Progenitor cell of endocrine pancreas (in vitro differentiated cells): ENCODE measurements at regions not wholly inside any gene's neighbourhood (a gene's known extent, or its start where the extent isn't known, plus 50 kb on each side); places are given as distances from the start of the nearest gene placed in this dataset.
"Not testable (repeated sequence)": the region's sequence is repeated elsewhere in the genome, so short reads cannot be mapped to it uniquely, and the experiment has no call there.

ENCODE experiments used
- DNase-seq: peaks from one replicate; pipeline ENCODE4 v3.0.0; 2021; ENCODE audit warnings: low spot score; ENCODE audit not compliant: unreplicated experiment
- H3K27ac Mint-ChIP-seq: 2 replicates; pipeline ENCODE4 v1.8.0; 2021; ENCODE audit warnings: mild to moderate bottlenecking, moderate library complexity, mixed read lengths
- H3K27me3 Mint-ChIP-seq: 2 replicates; pipeline ENCODE4 v1.8.0; 2021; ENCODE audit warnings: mixed read lengths
- H3K36me3 Mint-ChIP-seq: 2 replicates; pipeline ENCODE4 v1.8.0; 2022; ENCODE audit warnings: mixed read lengths; ENCODE audit not compliant: insufficient read depth
- H3K4me1 Mint-ChIP-seq: 2 replicates; pipeline ENCODE4 v1.8.0; 2021; ENCODE audit warnings: low read depth, mixed read lengths
- H3K4me3 Mint-ChIP-seq: 2 replicates; pipeline ENCODE4 v1.8.0; 2021; ENCODE audit warnings: low read depth, mild to moderate bottlenecking, moderate library complexity, mixed read lengths
- H3K9me3 Mint-ChIP-seq: 2 replicates; pipeline ENCODE4 v1.8.0; 2021; ENCODE audit warnings: low read depth, mixed read lengths
- CTCF ChIP-seq: fragments of 200-600 bp; sonication (generic); IDR thresholded peaks from one replicate; pipeline ENCODE4 v1.5.0; 2021; ENCODE audit warnings: antibody characterized with exemption, mild to moderate bottlenecking; ENCODE audit not compliant: unreplicated experiment

GRCh38 chr6:894274-894673, 201.3 kb upstream of the EXOC2 start:
- H3K27me3 Mint-ChIP-seq = peaks cover 10% of the 10 kb centered on the region
- H3K27ac Mint-ChIP-seq = no peak overlapping the region
- no peaks in the 10 kb centered on the region for H3K36me3 Mint-ChIP-seq
- DNase-seq = no peak
- no peaks in the 10 kb centered on the region for H3K9me3 Mint-ChIP-seq
- peak; percentile 13 for TF ChIP-seq CTCF
- no peak overlapping the region for H3K4me3 Mint-ChIP-seq
- H3K4me1 Mint-ChIP-seq = peaks cover 2% of the 10 kb centered on the region

- no peak overlapping the region for H3K27ac Mint-ChIP-seq
- DNase-seq = no peak
- TF ChIP-seq CTCF = no peak
- peaks cover 4% of the 10 kb centered on the region for H3K9me3 Mint-ChIP-seq
- H3K4me1 Mint-ChIP-seq = peaks cover 2% of the 10 kb centered on the region
- H3K27me3 Mint-ChIP-seq = no peaks in the 10 kb centered on the region
- no peaks in the 10 kb centered on the region for H3K36me3 Mint-ChIP-seq
- H3K4me3 Mint-ChIP-seq = no peak overlapping the region
Observed at GRCh38 chr6:890995-891394, 198.1 kb upstream of the EXOC2 start.

- Mint-ChIP-seq H3K27ac (peak overlapping the region; percentile 75), H3K4me3 (no peak overlapping the region)
Observed at GRCh38 chr6:890201-890600, 197.3 kb upstream of the EXOC2 start.

GRCh38 chr6:887583-888235, 194.8 kb upstream of the EXOC2 start:
- DNase-seq = no peak
- H3K27ac Mint-ChIP-seq = no peak overlapping the region
- peaks cover 7% of the 10 kb centered on the region for H3K9me3 Mint-ChIP-seq
- peaks cover 18% of the 10 kb centered on the region for H3K4me1 Mint-ChIP-seq
- no peak for TF ChIP-seq CTCF
- no peaks in the 10 kb centered on the region for H3K36me3 Mint-ChIP-seq
- no peaks in the 10 kb centered on the region for H3K27me3 Mint-ChIP-seq
- H3K4me3 Mint-ChIP-seq = no peak overlapping the region

More at GRCh38 chr6:890201-890600, 197.3 kb upstream of the EXOC2 start:
- peaks cover 4% of the 10 kb centered on the region for H3K9me3 Mint-ChIP-seq
- H3K36me3 Mint-ChIP-seq = no peaks in the 10 kb centered on the region
- peaks cover 4% of the 10 kb centered on the region for H3K4me1 Mint-ChIP-seq
- no peaks in the 10 kb centered on the region for H3K27me3 Mint-ChIP-seq
- no peak for TF ChIP-seq CTCF
- DNase-seq = no peak

- not testable (repeated sequence) for H3K9me3 Mint-ChIP-seq
Observed at GRCh38 chr6:886116-886515, 193.2 kb upstream of the EXOC2 start.

GRCh38 chr6:885051-885590, 192.2 kb upstream of the EXOC2 start:
- Mint-ChIP-seq H3K9me3 (peaks cover 7% of the 10 kb centered on the region), H3K4me3 (no peak overlapping the region), H3K27me3 (no peaks in the 10 kb centered on the region), H3K27ac (no peak overlapping the region), H3K36me3 (no peaks in the 10 kb centered on the region), H3K4me1 (peaks cover 18% of the 10 kb centered on the region)
- no peak for TF ChIP-seq CTCF
- no peak for DNase-seq

More at GRCh38 chr6:886116-886515, 193.2 kb upstream of the EXOC2 start:
- not testable (repeated sequence) for H3K27me3 Mint-ChIP-seq, H3K36me3 Mint-ChIP-seq, DNase-seq, H3K27ac Mint-ChIP-seq, H3K4me3 Mint-ChIP-seq
- peaks cover 18% of the 10 kb centered on the region for H3K4me1 Mint-ChIP-seq
